GM23338 (cell line): ENCODE measurements at regions not wholly inside any gene's neighbourhood (a gene's known extent, or its start where the extent isn't known, plus 50 kb on each side); places are given as distances from the start of the nearest gene placed in this dataset.

Experiments
- ATAC-seq: fragments of 200-7000 bp; cut with Tn5 transposase; 3 replicates; pipeline ENCODE4 v1.9.1; 2020
- DNase-seq: peaks from one replicate; pipeline ENCODE4 v3.0.0-alpha.2; 2015; ENCODE audit warnings: low spot score
- H2AFZ ChIP-seq: fragments of 200-600 bp; sonication (generic); 2 replicates; pipeline ENCODE4 v1.8.0; 2016; ENCODE audit warnings: antibody characterized with exemption, mild to moderate bottlenecking, moderate library complexity
- H3F3A ChIP-seq: fragments of 200-600 bp; sonication (generic); replicated peaks from 2 replicates; pipeline ENCODE4 v1.8.0; 2017; ENCODE audit warnings: antibody characterized with exemption, mixed run types, low read depth
- H3K27ac ChIP-seq: fragments of 200-600 bp; sonication (generic); 2 replicates; pipeline ENCODE4 v1.6.1; 2016; ENCODE audit warnings: low read depth
- H3K27me3 ChIP-seq: fragments of 200-600 bp; sonication (generic); 2 replicates; pipeline ENCODE4 v1.8.0; 2016; ENCODE audit warnings: mild to moderate bottlenecking, mixed run types, moderate library complexity; ENCODE audit not compliant: insufficient read depth
- H3K36me3 ChIP-seq: fragments of 200-600 bp; sonication (generic); 2 replicates; pipeline ENCODE4 v1.8.0; 2016; ENCODE audit warnings: mild to moderate bottlenecking; ENCODE audit not compliant: insufficient read depth
- H3K4me1 ChIP-seq: fragments of 200-600 bp; sonication (generic); 2 replicates; pipeline ENCODE4 v1.8.0; 2016; ENCODE audit warnings: mild to moderate bottlenecking, moderate library complexity; ENCODE audit not compliant: insufficient read depth
- H3K4me2 ChIP-seq: fragments of 200-600 bp; sonication (generic); 2 replicates; pipeline ENCODE4 v1.7.1; 2017; ENCODE audit warnings: mixed run types
- H3K4me3 ChIP-seq: fragments of 200-600 bp; sonication (generic); 2 replicates; pipeline ENCODE4 v1.6.1; 2016; ENCODE audit warnings: mixed run types
- H3K79me2 ChIP-seq: fragments of 200-600 bp; sonication (generic); replicated peaks from 2 replicates; pipeline ENCODE4 v1.8.0; 2017; ENCODE audit warnings: mild to moderate bottlenecking; ENCODE audit not compliant: insufficient read depth
- H3K9me2 ChIP-seq: fragments of 200-600 bp; sonication (generic); 2 replicates; pipeline ENCODE4 v1.8.0; 2017; ENCODE audit not compliant: insufficient read depth
- H4K20me1 ChIP-seq: fragments of 200-600 bp; sonication (generic); replicated peaks from 2 replicates; pipeline ENCODE4 v1.8.0; 2017; ENCODE audit warnings: mild to moderate bottlenecking; ENCODE audit not compliant: insufficient read depth
- H3K27ac Mint-ChIP-seq: 2 replicates; pipeline ENCODE4 v1.8.0; 2020; ENCODE audit warnings: inconsistent platforms, mild to moderate bottlenecking, moderate library complexity, mixed read lengths
- H3K27me3 Mint-ChIP-seq: 3 replicates; pipeline ENCODE4 v1.8.0; 2022; ENCODE audit warnings: low read depth, mild to moderate bottlenecking, moderate library complexity, mixed read lengths, inconsistent platforms; ENCODE audit not compliant: insufficient read depth, poor library complexity
- H3K36me3 Mint-ChIP-seq: 3 replicates; pipeline ENCODE4 v1.8.0; 2021; ENCODE audit warnings: low read depth, mild to moderate bottlenecking, inconsistent platforms, moderate library complexity, mixed read lengths
- H3K4me1 Mint-ChIP-seq: 3 replicates; pipeline ENCODE4 v1.8.0; 2020; ENCODE audit warnings: mild to moderate bottlenecking, inconsistent platforms, mixed read lengths
- H3K4me3 Mint-ChIP-seq: 3 replicates; pipeline ENCODE4 v1.8.0; 2021; ENCODE audit warnings: moderate library complexity, mild to moderate bottlenecking, inconsistent platforms, mixed read lengths
- H3K9me3 Mint-ChIP-seq: 3 replicates; pipeline ENCODE4 v1.8.0; 2020; ENCODE audit warnings: moderate library complexity, mild to moderate bottlenecking, inconsistent platforms, mixed read lengths
- CTCF ChIP-seq, 2 experiments: fragments of 200-600 bp in 1 of 2; sonication (generic) in 1 of 2; conservative IDR thresholded peaks; 2 replicates each; pipeline versions ENCODE4 v1.5.1 to v1.6.1; 2016 to 2017; ENCODE audit warnings: antibody characterized with exemption in 2 of 2, low read depth in 2 of 2, mild to moderate bottlenecking in 2 of 2, moderate library complexity in 1 of 2
- EZH2phosphoT487 ChIP-seq: fragments of 200-600 bp; sonication (generic); IDR thresholded peaks from one replicate; pipeline ENCODE4 v1.8.1; 2018; ENCODE audit warnings: antibody characterized with exemption; ENCODE audit not compliant: unreplicated experiment
- NANOG ChIP-seq: IDR thresholded peaks from 2 replicates; pipeline ENCODE4 v1.6.1; 2016; ENCODE audit warnings: antibody characterized with exemption, borderline replicate concordance
- POLR2AphosphoS5 ChIP-seq: IDR thresholded peaks from 2 replicates; pipeline ENCODE4 v1.6.1; 2016; ENCODE audit warnings: antibody characterized with exemption, low read depth
- REST ChIP-seq: IDR thresholded peaks from one replicate; pipeline ENCODE4 v1.6.1; 2018; ENCODE audit warnings: antibody characterized with exemption; ENCODE audit not compliant: unreplicated experiment
- STAT1 ChIP-seq: IDR thresholded peaks from one replicate; pipeline ENCODE4 v1.6.1; 2016; ENCODE audit warnings: antibody characterized with exemption; ENCODE audit not compliant: unreplicated experiment
- TF ChIP-seq, protein P1 (sequence below): IDR thresholded peaks from 2 replicates; pipeline ENCODE4 v1.6.1; 2016; ENCODE audit warnings: antibody characterized with exemption

- Histone ChIP-seq H3F3A (no peaks in the 10 kb centered on the region), H3K4me3 (no peak overlapping the region), H4K20me1 (no peaks in the 10 kb centered on the region), H3K9me2 (no peaks in the 10 kb centered on the region), H2AFZ (no peak overlapping the region), H3K4me1 (no peaks in the 10 kb centered on the region), H3K4me2 (no peak overlapping the region), H3K36me3 (no peaks in the 10 kb centered on the region), H3K27ac (no peak overlapping the region), H3K27me3 (no peaks in the 10 kb centered on the region), H3K79me2 (no peaks in the 10 kb centered on the region)
- Mint-ChIP-seq H3K4me1 (no peaks in the 10 kb centered on the region), H3K9me3 (no peaks in the 10 kb centered on the region), H3K27me3 (no peaks in the 10 kb centered on the region), H3K36me3 (no peaks in the 10 kb centered on the region), H3K4me3 (no peak overlapping the region), H3K27ac (no peak overlapping the region)
- TF ChIP-seq NANOG (no peak), CTCF (conservative IDR thresholded peaks at IDR 0.05; ENCODE audit: low read depth in 2 of 2) (no peak), EZH2phosphoT487 (no peak)
- ATAC-seq (no peak), DNase-seq (no peak)
These were observed 394.2 kb downstream of the CDH19 start for GRCh38 chr18:66209656-66210055.

DNA sequence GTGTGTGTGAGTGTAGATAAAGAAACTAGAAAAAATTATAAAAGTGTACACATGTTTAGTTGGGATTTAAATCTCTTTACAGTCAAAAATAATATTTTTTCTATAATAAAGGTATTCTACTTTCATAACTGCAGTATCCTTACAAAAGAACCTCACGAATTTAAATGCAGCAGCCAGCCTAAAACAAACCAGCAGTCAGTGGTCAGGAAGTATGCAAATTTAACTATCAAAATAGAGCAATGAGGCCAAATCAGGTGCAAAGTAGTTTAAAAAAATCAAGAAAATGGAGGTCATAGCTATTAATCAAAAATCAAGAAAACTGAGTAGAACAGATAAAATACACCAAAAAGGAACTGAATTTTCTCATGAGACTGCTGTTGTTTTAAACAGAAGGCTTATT is 407.1 kb downstream of the CDH19 start:
- Histone ChIP-seq H2AFZ (no peak overlapping the region), H3K36me3 (no peaks in the 10 kb centered on the region), H3K79me2 (no peaks in the 10 kb centered on the region), H4K20me1 (no peaks in the 10 kb centered on the region), H3K27me3 (no peaks in the 10 kb centered on the region), H3K27ac (no peak overlapping the region), H3F3A (no peaks in the 10 kb centered on the region), H3K4me3 (no peak overlapping the region), H3K4me1 (peaks cover 4% of the 10 kb centered on the region; the same call in 1 of the 2 replicates), H3K4me2 (no peak overlapping the region), H3K9me2 (no peaks in the 10 kb centered on the region)
- TF ChIP-seq REST = no peak
- no peak for TF ChIP-seq STAT1
- TF ChIP-seq, protein P1, sequence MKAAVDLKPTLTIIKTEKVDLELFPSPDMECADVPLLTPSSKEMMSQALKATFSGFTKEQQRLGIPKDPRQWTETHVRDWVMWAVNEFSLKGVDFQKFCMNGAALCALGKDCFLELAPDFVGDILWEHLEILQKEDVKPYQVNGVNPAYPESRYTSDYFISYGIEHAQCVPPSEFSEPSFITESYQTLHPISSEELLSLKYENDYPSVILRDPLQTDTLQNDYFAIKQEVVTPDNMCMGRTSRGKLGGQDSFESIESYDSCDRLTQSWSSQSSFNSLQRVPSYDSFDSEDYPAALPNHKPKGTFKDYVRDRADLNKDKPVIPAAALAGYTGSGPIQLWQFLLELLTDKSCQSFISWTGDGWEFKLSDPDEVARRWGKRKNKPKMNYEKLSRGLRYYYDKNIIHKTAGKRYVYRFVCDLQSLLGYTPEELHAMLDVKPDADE = no peak
- TF ChIP-seq CTCF (conservative IDR thresholded peaks at IDR 0.05; ENCODE audit: low read depth in 2 of 2) = no peak
- TF ChIP-seq POLR2AphosphoS5 = no peak
- no peaks in the 10 kb centered on the region for H3K36me3 Mint-ChIP-seq
- peaks cover 5% of the 10 kb centered on the region; the same call in 2 of the 3 replicates for H3K4me1 Mint-ChIP-seq
- no peaks in the 10 kb centered on the region for H3K27me3 Mint-ChIP-seq
- DNase-seq (no peak), ATAC-seq (no peak)
- no peak overlapping the region for H3K4me3 Mint-ChIP-seq
- H3K27ac Mint-ChIP-seq = peak overlapping the region; percentile 32; the same call in 1 of the 2 replicates
- H3K9me3 Mint-ChIP-seq = no peaks in the 10 kb centered on the region
